HEK293T (cell line): ENCODE measurements at regions not wholly inside any gene's neighbourhood (a gene's known extent, or its start where the extent isn't known, plus 50 kb on each side); places are given as distances from the start of the nearest gene placed in this dataset.

ENCODE experiments used
- ARNT ChIP-seq: fragments of 450-650 bp; IDR thresholded peaks from 2 replicates; pipeline ENCODE4 v1.6.1; 2017; ENCODE audit warnings: mild to moderate bottlenecking
- BHLHE40 ChIP-seq: fragments of 450-650 bp; IDR thresholded peaks from 2 replicates; pipeline ENCODE4 v1.6.1; 2016; ENCODE audit warnings: mild to moderate bottlenecking, moderate library complexity, borderline replicate concordance
- CTBP1 ChIP-seq: fragments of 450-650 bp; IDR thresholded peaks from 2 replicates; pipeline ENCODE4 v1.6.1; 2016; ENCODE audit warnings: borderline replicate concordance
- ELF4 ChIP-seq: fragments of 450-650 bp; IDR thresholded peaks from 2 replicates; pipeline ENCODE4 v1.6.1; 2017; ENCODE audit warnings: antibody characterized with exemption
- FOXA1 ChIP-seq: fragments of 450-650 bp; IDR thresholded peaks from 2 replicates; pipeline ENCODE4 v1.6.1; 2016; ENCODE audit warnings: mild to moderate bottlenecking
- FOXK2 ChIP-seq: fragments of 450-650 bp; IDR thresholded peaks from 2 replicates; pipeline ENCODE4 v1.6.1; 2016; ENCODE audit warnings: mild to moderate bottlenecking
- FOXM1 ChIP-seq: fragments of 450-650 bp; IDR thresholded peaks from 2 replicates; pipeline ENCODE4 v1.6.1; 2017; ENCODE audit warnings: mild to moderate bottlenecking, borderline replicate concordance
- HDGF ChIP-seq: fragments of 450-650 bp; IDR thresholded peaks from 2 replicates; pipeline ENCODE4 v1.6.1; 2017; ENCODE audit warnings: antibody characterized with exemption, borderline replicate concordance
- L3MBTL2 ChIP-seq: fragments of 450-650 bp; conservative IDR thresholded peaks from 2 replicates; pipeline ENCODE4 v1.6.1; 2016; ENCODE audit warnings: mild to moderate bottlenecking
- PKNOX1 ChIP-seq: fragments of 450-650 bp; IDR thresholded peaks from 2 replicates; pipeline ENCODE4 v1.6.1; 2016
- SP1 ChIP-seq: fragments of 450-650 bp; IDR thresholded peaks from 2 replicates; pipeline ENCODE4 v1.6.1; 2017
- SUZ12 ChIP-seq: fragments of 450-650 bp; IDR thresholded peaks from 2 replicates; pipeline ENCODE4 v1.6.1; 2016; ENCODE audit warnings: mild to moderate bottlenecking
- TARDBP ChIP-seq: fragments of 450-650 bp; IDR thresholded peaks from 2 replicates; pipeline ENCODE4 v1.6.1; 2016
- ZNF384 ChIP-seq: fragments of 450-650 bp; IDR thresholded peaks from 2 replicates; pipeline ENCODE4 v1.6.1; 2016

- TF ChIP-seq ELF4 (no peak), BHLHE40 (no peak), CTBP1 (no peak), ZNF384 (no peak), L3MBTL2 (no peak), FOXM1 (no peak), SP1 (no peak), HDGF (no peak), ARNT (no peak), FOXK2 (no peak), TARDBP (no peak), SUZ12 (no peak), FOXA1 (no peak), PKNOX1 (no peak)
These were observed 1360.4 kb downstream of the BRINP3 start for GRCh38 chr1:189117072-189117770.
